DND-41 (cell line): ENCODE measurements at regions not wholly inside any gene's neighbourhood (a gene's known extent, or its start where the extent isn't known, plus 50 kb on each side); places are given as distances from the start of the nearest gene placed in this dataset.

ENCODE experiments used
- ATAC-seq: fragments of 200-7000 bp; cut with Tn5 transposase; 3 replicates; pipeline ENCODE4 v1.9.1; 2021; ENCODE audit warnings: low read depth; ENCODE audit not compliant: insufficient read depth
- DNase-seq: peaks from one replicate; pipeline ENCODE4 v3.0.0-alpha.2; 2020
- H2AFZ ChIP-seq: 2 replicates; pipeline ENCODE4 v1.6.0; 2012; ENCODE audit warnings: low read depth, low read length
- H3K27ac ChIP-seq: 2 replicates; pipeline ENCODE4 v1.5.1; 2012; ENCODE audit warnings: low read length, inconsistent platforms
- H3K27me3 ChIP-seq: fragments of 200-600 bp; sonication (generic); 2 replicates; pipeline ENCODE4 v1.6.0; 2012; ENCODE audit warnings: low read length, mild to moderate bottlenecking, inconsistent platforms; ENCODE audit not compliant: insufficient read depth, poor library complexity
- H3K36me3 ChIP-seq: 2 replicates; pipeline ENCODE4 v1.5.1; 2012; ENCODE audit warnings: low read length, inconsistent platforms; ENCODE audit not compliant: insufficient read depth
- H3K4me1 ChIP-seq: 2 replicates; pipeline ENCODE4 v1.5.1; 2012; ENCODE audit warnings: mild to moderate bottlenecking, low read length; ENCODE audit not compliant: insufficient read depth
- H3K4me2 ChIP-seq: 2 replicates; pipeline ENCODE4 v1.6.0; 2012; ENCODE audit warnings: mild to moderate bottlenecking, moderate library complexity, low read length, inconsistent platforms; ENCODE audit not compliant: insufficient read depth
- H3K4me3 ChIP-seq, 2 experiments: fragments of 200-600 bp in 1 of 2; shearing (Covaris generic) in 1 of 2; 2 replicates each; pipeline ENCODE4 v1.5.1; 2012 to 2016; ENCODE audit warnings: inconsistent platforms in 2 of 2, low read length in 2 of 2, mild to moderate bottlenecking in 2 of 2, low read depth in 1 of 2, moderate library complexity in 1 of 2
- H3K79me2 ChIP-seq: 2 replicates; pipeline ENCODE4 v1.6.0; 2012; ENCODE audit warnings: low read length, inconsistent platforms; ENCODE audit not compliant: insufficient read depth
- H3K9ac ChIP-seq: 2 replicates; pipeline ENCODE4 v1.6.0; 2012; ENCODE audit warnings: low read depth, mild to moderate bottlenecking, inconsistent platforms, low read length, moderate library complexity
- H3K9me3 ChIP-seq: 2 replicates; pipeline ENCODE4 v1.5.1; 2012; ENCODE audit warnings: low read length, moderate library complexity, mild to moderate bottlenecking, inconsistent platforms; ENCODE audit not compliant: insufficient read depth, severe bottlenecking
- H4K20me1 ChIP-seq: 2 replicates; pipeline ENCODE4 v1.6.0; 2012; ENCODE audit warnings: low read length; ENCODE audit not compliant: insufficient read depth
- CTCF ChIP-seq: IDR thresholded peaks from 2 replicates; pipeline ENCODE4 v1.5.1; 2012; ENCODE audit warnings: borderline replicate concordance, low read length, moderate library complexity, mild to moderate bottlenecking; ENCODE audit not compliant: poor library complexity, severe bottlenecking; ENCODE audit errors: extremely low read depth
- EZH2 ChIP-seq: IDR thresholded peaks from 3 replicates; pipeline ENCODE4 v1.6.1; 2012; ENCODE audit warnings: borderline replicate concordance, low read depth, mild to moderate bottlenecking, moderate library complexity, low read length, inconsistent platforms; ENCODE audit not compliant: severe bottlenecking

GRCh38 chr4:175418516-175418915 is 393.5 kb downstream of the GPM6A start:
- DNase-seq: no peak
- TF ChIP-seq CTCF (no peak), EZH2 (no peak)
- H4K20me1 ChIP-seq: no peaks in the 10 kb centered on the region
- H3K79me2 ChIP-seq: no peaks in the 10 kb centered on the region
- no peak overlapping the region for H3K4me2 ChIP-seq
- H2AFZ ChIP-seq: no peak overlapping the region
- no peak overlapping the region for H3K9ac ChIP-seq
- no peak overlapping the region for H3K27ac ChIP-seq
- no peaks in the 10 kb centered on the region for H3K4me1 ChIP-seq
- no peaks in the 10 kb centered on the region for H3K27me3 ChIP-seq
- peaks cover 10% of the 10 kb centered on the region for H3K9me3 ChIP-seq
- no peak overlapping the region for H3K4me3 ChIP-seq
- no peaks in the 10 kb centered on the region for H3K36me3 ChIP-seq
- no peak for ATAC-seq

GRCh38 chr4:175419236-175419718 is 392.8 kb downstream of the GPM6A start:
- Histone ChIP-seq H3K36me3 (no peaks in the 10 kb centered on the region), H3K4me3 (no peak overlapping the region), H3K4me2 (no peak overlapping the region), H3K79me2 (no peaks in the 10 kb centered on the region), H3K9me3 (peaks cover 10% of the 10 kb centered on the region), H2AFZ (no peak overlapping the region), H3K4me1 (no peaks in the 10 kb centered on the region), H3K9ac (no peak overlapping the region), H3K27me3 (no peaks in the 10 kb centered on the region), H3K27ac (no peak overlapping the region), H4K20me1 (no peaks in the 10 kb centered on the region)
- DNase-seq: no peak
- ATAC-seq: no peak
- TF ChIP-seq EZH2 (no peak), CTCF (no peak)

GRCh38 chr4:175421506-175421905 is 390.6 kb downstream of the GPM6A start:
- TF ChIP-seq EZH2 (no peak), CTCF (no peak)
- no peaks in the 10 kb centered on the region for H3K27me3 ChIP-seq
- H2AFZ ChIP-seq: no peak overlapping the region
- no peak overlapping the region for H3K4me3 ChIP-seq
- H3K79me2 ChIP-seq: no peaks in the 10 kb centered on the region
- H3K27ac ChIP-seq: no peak overlapping the region
- H3K9ac ChIP-seq: no peak overlapping the region
- no peaks in the 10 kb centered on the region for H4K20me1 ChIP-seq
- no peak for DNase-seq
- H3K4me2 ChIP-seq: no peak overlapping the region
- H3K36me3 ChIP-seq: no peaks in the 10 kb centered on the region
- H3K4me1 ChIP-seq: no peaks in the 10 kb centered on the region
- H3K9me3 ChIP-seq: peaks cover 4% of the 10 kb centered on the region
- no peak for ATAC-seq

GRCh38 chr4:175422331-175422730 is 389.7 kb downstream of the GPM6A start:
- no peak overlapping the region for H3K27ac ChIP-seq
- no peak overlapping the region for H3K4me2 ChIP-seq
- H4K20me1 ChIP-seq: no peaks in the 10 kb centered on the region
- no peak overlapping the region for H3K9ac ChIP-seq
- DNase-seq: no peak
- H2AFZ ChIP-seq: no peak overlapping the region
- H3K4me3 ChIP-seq: no peak overlapping the region
- H3K36me3 ChIP-seq: no peaks in the 10 kb centered on the region
- no peaks in the 10 kb centered on the region for H3K27me3 ChIP-seq
- no peak for ATAC-seq
- TF ChIP-seq EZH2: no peak
- TF ChIP-seq CTCF: no peak
- no peaks in the 10 kb centered on the region for H3K4me1 ChIP-seq
- H3K9me3 ChIP-seq: no peaks in the 10 kb centered on the region
- no peaks in the 10 kb centered on the region for H3K79me2 ChIP-seq
